ENCODE measurements at regions not wholly inside any gene's neighbourhood (a gene's known extent, or its start where the extent isn't known, plus 50 kb on each side); places are given as distances from the start of the nearest gene placed in this dataset.

GRCh38 chr5:125348936-125349831 lies 602.7 kb upstream of the ZNF608 start:
- no peaks in the 10 kb centered on the region for H3K36me3 ChIP-seq (ENCODE audit: low read depth)
- H3K9me3 ChIP-seq, result no peaks in the 10 kb centered on the region
- DNase-seq (no peak), ATAC-seq (no peak)
- intact Hi-C loops (cut with DNase I, micrococcal nuclease), result no loop called here
- no peak overlapping the region for H3K4me3 ChIP-seq
- no peaks in the 10 kb centered on the region for H3K4me1 ChIP-seq (ENCODE audit: low read depth)
- no peak for TF ChIP-seq CTCF (IDR thresholded peaks at IDR 0.05)

GRCh38 chr5:125357660-125358059 lies 611.2 kb upstream of the ZNF608 start:
- no peak for TF ChIP-seq CTCF (IDR thresholded peaks at IDR 0.05)
- no peak for ATAC-seq
- intact Hi-C loops (cut with DNase I, micrococcal nuclease), result no loop called here
- H3K9me3 ChIP-seq, result peaks cover 4% of the 10 kb centered on the region
- H3K4me1 ChIP-seq (ENCODE audit: low read depth), result no peaks in the 10 kb centered on the region
- no peak overlapping the region for H3K4me3 ChIP-seq
- no peak for DNase-seq
- no peaks in the 10 kb centered on the region for H3K36me3 ChIP-seq (ENCODE audit: low read depth)

- Histone ChIP-seq H3K4me1 (ENCODE audit: low read depth) (no peaks in the 10 kb centered on the region), H3K36me3 (ENCODE audit: low read depth) (no peaks in the 10 kb centered on the region), H3K9me3 (no peaks in the 10 kb centered on the region), H3K4me3 (no peak overlapping the region)
- intact Hi-C loops (cut with DNase I, micrococcal nuclease), result no loop called here
- DNase-seq (no peak), ATAC-seq (no peak)
- no peak for TF ChIP-seq CTCF (IDR thresholded peaks at IDR 0.05)
These were observed 619.3 kb upstream of the ZNF608 start for GRCh38 chr5:125365747-125366146.

DNA sequence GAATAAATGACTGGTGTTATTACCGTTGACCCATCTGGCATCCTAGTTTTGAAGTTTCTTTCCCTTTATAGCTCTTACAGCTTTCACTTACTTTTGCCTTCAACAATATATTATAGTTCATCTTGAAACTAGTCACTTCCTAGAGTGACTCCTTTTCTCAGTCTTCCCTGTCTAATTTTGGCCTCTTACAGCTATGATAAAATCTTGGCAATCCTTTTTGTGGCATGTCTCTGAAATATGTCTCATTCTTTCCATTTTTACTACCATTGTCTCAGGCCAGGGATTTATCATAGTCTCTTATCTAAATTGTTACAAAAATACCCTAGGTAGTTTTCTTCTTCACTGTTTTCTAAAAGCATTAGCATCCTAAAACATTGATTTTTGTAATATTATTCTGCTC lies 621.3 kb upstream of the ZNF608 start:
- Histone ChIP-seq H3K9me3 (no peaks in the 10 kb centered on the region), H3K4me3 (no peak overlapping the region), H3K4me1 (ENCODE audit: low read depth) (no peaks in the 10 kb centered on the region), H3K36me3 (ENCODE audit: low read depth) (no peaks in the 10 kb centered on the region)
- DNase-seq (no peak), ATAC-seq (no peak)
- intact Hi-C loops (cut with DNase I, micrococcal nuclease), result no loop called here
- no peak for TF ChIP-seq CTCF (IDR thresholded peaks at IDR 0.05)

GRCh38 chr5:125370461-125371205 lies 624.2 kb upstream of the ZNF608 start:
- H3K4me3 ChIP-seq, result no peak overlapping the region
- intact Hi-C loops (cut with DNase I, micrococcal nuclease), result no loop called here
- no peaks in the 10 kb centered on the region for H3K36me3 ChIP-seq (ENCODE audit: low read depth)
- no peaks in the 10 kb centered on the region for H3K9me3 ChIP-seq
- ATAC-seq (no peak), DNase-seq (no peak)
- TF ChIP-seq CTCF (IDR thresholded peaks at IDR 0.05), result no peak
- H3K4me1 ChIP-seq (ENCODE audit: low read depth), result no peaks in the 10 kb centered on the region

Data from mucosa of descending colon (tissue), 3 donors.